ENCODE measurements at regions not wholly inside any gene's neighbourhood (a gene's known extent, or its start where the extent isn't known, plus 50 kb on each side); places are given as distances from the start of the nearest gene placed in this dataset.
"Not testable (repeated sequence)": the region's sequence is repeated elsewhere in the genome, so short reads cannot be mapped to it uniquely, and the experiment has no call there.

DNA sequence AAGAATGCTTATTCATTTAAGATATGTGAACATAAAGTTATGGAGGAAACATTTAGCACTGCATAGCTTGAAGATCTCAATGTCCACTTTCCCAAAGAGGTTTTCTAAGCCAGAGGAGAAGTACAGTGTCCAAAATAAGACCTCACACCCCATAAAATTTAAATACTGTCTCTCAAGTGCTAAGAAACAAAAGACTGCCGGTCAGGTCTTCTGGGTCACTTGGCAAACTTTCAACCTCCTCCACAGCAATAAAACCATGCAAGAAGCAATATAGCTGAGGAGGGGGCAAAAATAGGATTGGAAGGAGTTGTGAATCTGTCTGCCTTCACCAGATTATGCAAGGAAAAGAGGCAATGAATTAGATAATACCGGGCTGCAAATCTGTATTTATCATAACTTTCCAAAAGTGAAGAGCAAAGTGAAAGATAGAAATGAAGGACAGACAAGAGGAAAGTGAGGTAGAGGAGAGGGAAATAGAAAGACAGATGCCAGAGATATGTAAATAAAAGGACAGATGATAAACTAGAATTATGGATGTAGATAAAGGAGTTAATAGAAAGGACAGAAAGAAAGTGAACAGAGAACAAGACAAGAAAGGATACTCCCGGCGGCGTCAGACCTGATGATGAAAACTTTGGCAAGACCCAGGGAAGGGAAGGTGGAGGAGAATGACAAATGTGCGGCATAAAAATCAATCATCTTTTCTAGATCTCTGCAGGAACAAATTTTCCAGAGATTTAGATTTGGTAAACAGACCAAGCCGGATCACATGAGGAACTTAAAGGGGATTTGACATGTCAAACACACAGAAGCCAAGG is 152.7 kb upstream of the FAM241A start:
- no peak for DNase-seq

DNA sequence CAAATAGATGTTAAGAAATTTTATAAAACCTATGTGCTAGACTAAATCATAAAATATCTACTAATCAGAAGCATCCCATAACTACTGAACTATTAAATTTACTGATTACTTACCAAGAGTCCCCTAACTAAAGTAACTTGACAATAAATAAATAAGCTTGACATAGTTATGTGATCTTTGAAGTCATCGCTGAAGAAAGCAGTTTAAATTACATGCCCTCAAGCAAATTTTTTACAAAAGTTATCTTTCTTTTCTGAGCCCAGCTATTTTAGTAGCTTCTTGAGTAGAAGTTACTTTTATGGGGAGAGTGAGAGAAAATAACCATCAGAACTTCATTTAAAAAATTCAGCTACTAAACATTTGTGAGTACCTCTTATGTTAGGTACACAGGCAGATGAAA is 150.9 kb upstream of the FAM241A start:
- DNase-seq: no peak

GRCh38 chr4:111997785-111998184 is 147.5 kb upstream of the FAM241A start:
- DNase-seq: no peak

DNA sequence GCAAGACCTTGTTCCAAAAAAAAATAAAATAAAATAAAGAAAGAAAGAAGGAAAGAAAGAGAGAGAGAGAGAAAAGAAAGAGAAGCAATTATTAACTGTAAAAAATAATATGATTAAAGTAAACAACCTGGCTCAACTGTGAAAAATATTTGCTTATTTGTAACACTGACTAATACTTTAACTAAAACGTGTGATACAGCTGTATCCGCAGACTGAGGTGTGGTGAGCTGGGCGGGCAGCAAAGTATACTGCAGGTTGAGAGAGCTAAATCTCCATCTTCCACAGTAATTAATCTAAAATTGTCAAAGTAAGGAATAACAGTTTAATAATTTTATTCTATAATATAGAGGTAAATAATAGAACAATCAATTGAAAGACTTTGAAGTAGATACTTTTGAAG is 145.5 kb upstream of the FAM241A start:
- no peak for DNase-seq

DNA sequence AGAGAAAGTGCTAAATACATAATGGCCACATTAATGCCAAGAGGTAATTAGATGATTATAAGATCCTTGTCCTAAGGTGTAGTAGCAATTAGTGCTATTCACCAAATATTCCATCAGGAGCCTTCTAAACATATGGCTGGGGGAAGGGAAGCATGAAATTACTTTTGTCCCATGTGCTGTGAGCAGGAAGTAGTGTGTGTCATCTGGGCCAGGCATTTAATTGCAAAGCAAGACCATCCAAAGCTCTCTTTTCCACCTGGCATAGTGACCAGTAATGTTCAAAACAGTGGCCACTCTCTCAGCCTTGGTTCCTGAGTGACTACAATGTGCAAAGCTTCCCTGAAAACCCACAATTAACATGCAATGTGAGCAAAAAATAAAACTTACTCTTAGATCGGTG is 144.2 kb upstream of the FAM241A start:
- DNase-seq: no peak

DNA sequence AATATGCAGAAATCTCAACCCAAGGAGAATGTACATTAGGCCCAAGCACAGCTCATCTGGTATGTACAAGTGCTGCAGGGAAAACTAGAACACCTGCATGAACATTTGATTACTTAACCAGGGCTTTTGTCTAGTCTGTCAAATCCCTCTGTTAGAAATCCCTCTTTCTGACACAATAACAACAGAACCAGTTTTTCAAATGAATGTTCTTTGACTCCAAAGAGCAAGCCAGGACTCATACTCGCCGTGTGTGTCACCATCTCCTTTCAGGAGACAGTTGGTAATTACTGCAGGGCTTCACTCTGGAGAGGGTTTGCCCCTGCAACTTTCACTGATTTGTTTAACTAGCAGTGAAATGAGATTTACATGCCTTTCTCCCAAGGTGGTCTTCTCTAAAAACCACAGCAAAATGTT is 143.0 kb upstream of the FAM241A start:
- DNase-seq: no peak

- no peak for DNase-seq
These were observed 141.9 kb upstream of the FAM241A start for GRCh38 chr4:112003231-112003907.

- no peak for DNase-seq
These were observed 140.2 kb upstream of the FAM241A start for GRCh38 chr4:112005027-112005426.

GRCh38 chr4:112007391-112007790 is 137.9 kb upstream of the FAM241A start:
- no peak for DNase-seq

- no peak for DNase-seq
These were observed 129.3 kb upstream of the FAM241A start for GRCh38 chr4:112015960-112016359.

DNA sequence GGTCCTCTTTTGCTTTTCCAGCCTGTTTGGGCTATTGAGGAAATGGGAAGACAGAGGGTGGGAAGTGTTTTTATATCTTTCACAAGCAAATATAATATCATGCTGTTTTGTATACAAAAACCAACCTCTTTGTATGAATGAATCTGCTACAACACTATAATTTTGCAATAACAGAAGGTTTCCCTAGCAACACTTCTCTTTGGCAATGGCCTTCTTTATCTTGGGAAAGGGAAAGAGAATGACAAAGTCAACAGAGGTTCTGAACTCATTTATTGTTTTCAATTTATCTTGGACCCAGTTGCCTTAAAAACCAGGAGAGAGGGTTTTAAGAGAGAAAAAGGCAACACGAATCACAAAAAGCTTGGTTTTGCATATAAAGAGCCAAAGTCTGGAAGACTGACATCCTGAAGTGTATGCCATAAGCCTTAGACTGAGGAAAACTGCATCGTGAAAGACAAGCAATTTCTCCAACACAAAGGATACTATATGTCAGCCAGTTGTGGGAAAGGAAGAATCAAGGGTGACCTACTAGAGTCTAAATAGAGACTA is 121.8 kb upstream of the FAM241A start:
- DNase-seq: no peak

- no peak for DNase-seq
These were observed 119.2 kb upstream of the FAM241A start for GRCh38 chr4:112026058-112026457.

DNA sequence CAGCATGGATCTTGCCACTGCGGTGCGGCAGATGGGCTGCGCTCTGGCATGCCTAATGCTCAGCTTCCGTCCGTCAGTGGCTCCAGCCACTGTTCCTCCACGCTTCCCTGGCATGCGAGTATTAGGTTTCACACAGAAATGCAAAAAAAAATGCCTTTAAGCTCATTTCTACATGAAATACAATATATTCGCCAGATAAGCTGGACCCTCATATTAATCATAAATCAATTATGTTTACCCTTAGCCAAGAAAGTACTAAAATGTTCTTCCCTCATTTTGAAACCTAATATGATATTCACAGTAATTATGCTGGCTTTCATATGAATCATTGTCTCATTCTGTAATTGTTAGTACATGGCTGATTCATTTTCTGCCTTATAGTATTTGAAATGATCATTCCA is 115.5 kb upstream of the FAM241A start:
- DNase-seq: no peak

DNA sequence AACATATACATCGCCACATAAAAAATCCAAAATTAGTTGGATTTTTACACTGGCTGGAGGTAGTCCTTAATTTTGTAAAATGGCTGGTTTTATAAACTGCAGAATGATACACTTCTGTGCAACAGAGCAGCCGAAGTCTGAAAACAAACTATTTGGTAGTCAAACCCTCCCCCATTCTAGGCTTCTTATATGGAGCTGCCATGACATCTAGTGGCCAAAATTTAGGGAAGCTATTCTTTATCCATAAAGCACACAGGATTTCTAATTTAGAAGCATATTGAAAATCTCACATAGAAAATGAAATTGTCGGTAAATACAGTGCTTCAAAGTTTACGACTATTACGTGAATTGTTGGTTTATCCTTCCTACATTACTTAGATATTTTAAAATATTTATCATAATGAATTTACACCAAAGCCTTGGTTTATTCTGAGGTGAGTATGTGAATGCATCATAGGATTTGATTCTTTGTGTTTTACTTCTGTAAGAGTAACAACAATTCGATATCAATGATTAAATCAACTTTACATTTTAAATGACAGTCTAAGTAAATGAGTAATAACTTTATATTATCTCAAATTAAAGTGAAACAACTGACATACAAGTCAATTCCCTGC is 113.4 kb upstream of the FAM241A start:
- no peak for DNase-seq

DNA sequence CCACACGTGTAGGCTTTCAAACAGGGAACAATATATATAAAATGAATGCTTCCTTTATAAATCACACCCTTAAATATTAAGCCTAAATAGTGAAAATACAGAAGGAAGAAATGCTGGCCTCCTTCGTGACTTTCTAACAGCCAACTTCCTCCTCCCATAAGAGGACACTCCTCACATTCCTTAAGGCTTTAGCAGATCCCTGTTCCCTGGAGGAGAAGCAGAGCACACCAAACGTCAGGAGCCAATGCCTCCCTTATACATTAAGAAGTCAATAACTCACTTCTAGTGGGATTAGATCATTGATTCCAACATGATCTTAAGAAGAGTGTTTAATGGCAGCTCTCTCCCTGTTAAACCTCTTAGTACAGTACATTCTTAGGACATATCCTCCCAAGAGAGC is 108.4 kb upstream of the FAM241A start:
- no peak for DNase-seq

DNA sequence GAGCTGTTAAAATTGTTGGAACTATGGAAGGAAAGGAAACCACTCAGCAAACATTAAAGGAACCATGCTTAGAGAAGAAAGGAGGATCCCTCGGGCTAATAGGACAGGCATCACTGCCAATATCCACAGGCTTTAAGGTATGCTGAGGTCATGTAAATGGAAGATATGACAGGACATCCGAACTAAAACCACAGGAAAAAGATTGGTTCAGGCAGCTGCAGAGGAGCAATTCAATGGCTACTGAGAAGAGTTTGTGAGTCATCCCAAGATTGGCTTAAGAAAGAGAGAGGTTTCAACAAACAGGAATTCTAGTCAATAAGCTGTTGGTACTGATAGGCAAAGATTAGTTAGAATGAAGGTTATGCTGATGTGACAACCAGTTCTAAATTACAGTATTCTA is 106.4 kb upstream of the FAM241A start:
- no peak for DNase-seq

DNA sequence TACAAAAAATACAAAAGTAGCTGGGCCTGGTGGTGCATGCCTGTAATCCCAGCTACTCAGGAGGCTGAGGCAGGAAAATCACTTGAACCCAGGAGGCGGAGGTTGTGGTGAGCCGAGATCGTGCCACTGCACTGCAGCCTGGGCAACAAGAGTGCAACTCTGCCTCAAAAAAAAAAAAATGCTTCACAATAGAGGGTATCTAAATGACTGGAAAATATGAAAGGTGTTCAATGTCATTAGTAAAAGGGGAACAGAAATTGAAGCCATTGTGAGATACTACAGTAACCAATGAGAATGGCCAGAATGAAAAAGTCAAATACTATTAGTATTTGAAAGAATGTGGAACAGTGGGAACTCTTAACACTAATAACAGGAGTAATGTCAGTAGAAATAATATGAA is 96.1 kb upstream of the FAM241A start:
- DNase-seq: not testable (repeated sequence)

DNA sequence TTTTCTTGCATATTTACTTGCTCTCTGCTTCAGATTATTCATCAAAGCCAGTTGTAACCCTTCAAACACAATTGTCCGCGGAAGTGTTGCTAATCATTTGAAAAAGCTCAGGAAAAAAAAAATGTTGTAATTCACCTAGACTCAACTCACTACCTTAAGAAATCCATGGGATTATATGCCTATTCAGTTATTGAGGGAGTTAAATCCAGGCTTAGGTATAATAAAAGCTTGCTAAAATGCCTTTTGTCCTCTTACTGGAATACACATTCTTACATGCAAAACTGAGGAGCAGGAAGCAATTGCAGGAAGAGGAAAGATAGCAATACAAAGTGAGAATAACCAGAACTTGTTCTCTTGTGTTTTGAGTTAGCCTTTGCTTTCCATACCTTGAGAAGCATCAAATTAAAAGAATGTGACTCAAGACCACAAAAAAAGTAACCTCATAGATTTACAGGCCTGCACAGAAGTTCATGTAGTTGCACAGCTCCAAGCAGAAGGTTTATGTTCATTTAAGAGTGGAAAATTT is 91.4 kb upstream of the FAM241A start:
- DNase-seq: no peak

GRCh38 chr4:112055100-112055499 is 90.2 kb upstream of the FAM241A start:
- no peak for DNase-seq

DNA sequence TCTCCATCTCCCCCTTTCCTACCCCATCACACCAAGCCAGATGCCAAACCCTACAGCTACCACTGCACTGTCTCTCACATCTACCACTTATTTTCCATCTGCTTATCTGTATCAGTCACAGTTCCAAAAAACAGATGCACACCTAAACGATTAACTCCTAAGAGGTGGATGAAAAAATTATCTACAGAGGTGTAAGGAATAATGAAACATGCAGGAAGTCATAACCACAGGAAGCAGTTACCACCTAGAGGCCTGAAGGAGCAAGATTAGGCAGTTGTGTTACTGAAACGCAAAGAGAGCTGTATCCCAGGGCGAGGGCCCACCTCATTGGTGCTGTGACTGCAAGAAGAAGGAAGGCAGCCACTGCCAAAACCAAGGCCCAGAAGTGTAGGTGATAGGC is 87.8 kb upstream of the FAM241A start:
- DNase-seq: no peak

GRCh38 chr4:112058433-112058832 is 86.8 kb upstream of the FAM241A start:
- no peak for DNase-seq

- no peak for DNase-seq
These were observed 85.0 kb upstream of the FAM241A start for GRCh38 chr4:112060212-112060611.

- no peak for DNase-seq
These were observed 83.9 kb upstream of the FAM241A start for GRCh38 chr4:112061207-112061817.

Data from CD4-positive, alpha-beta T cell treated with Interleukin-17A for 4 hours (primary cell).